ENCODE measurements at regions not wholly inside any gene's neighbourhood (a gene's known extent, or its start where the extent isn't known, plus 50 kb on each side); places are given as distances from the start of the nearest gene placed in this dataset.
"Not testable (repeated sequence)": the region's sequence is repeated elsewhere in the genome, so short reads cannot be mapped to it uniquely, and the experiment has no call there.

DNA sequence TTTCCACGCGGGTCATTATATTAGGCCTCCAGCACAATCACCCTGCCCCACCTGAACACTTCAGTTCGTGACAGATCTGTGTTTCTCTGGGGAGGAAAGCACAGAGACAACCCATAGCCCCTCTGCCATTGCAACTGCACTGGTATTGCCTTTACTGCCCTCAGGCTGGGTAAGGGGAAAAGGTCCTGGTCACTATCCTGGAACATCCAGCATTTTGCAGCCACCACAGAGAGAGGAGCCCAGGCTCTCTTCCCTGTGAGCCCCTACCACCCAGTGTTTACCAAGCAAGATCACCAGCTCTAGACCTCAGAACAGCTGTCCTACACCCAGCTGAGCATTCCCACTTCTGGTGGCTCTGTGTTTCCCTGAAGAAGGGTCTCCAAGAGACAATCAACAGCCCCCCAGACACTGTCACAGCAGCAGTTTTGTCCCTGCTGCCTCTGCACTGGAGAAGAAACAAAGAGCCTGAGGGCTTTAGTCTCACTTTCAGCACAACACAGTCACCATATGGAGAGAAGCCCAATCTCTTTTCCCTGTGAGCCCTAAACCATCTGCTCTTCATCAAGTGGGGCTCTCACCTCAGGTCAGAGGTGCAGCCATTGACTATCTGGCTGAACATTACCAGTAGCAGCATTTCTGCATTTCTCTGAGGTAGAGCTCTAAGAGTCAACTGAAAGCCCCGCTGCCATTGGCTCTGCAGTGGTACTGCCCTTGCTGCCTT lies 655.2 kb upstream of the FAM174A start:
- DNase-seq = no peak

DNA sequence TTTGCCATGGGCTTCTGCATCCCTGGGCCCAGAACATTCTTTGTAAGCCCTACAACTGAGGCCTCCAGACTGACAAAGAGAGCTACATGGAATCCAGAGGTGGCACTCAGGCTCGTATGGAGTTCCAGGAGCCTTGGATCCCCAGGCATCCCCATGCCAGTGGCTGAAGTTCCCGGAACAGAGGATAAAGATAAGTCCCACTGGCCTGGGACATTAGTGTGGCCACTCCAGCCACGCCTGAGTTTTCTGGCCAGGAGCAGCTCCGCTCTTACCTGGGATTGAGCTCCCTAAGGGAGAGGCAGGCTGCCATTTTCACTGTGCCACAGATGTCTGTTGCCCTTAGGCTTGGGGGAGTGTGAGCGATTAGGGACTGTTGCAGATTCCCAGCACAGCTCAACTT lies 656.3 kb upstream of the FAM174A start:
- DNase-seq = no peak

DNA sequence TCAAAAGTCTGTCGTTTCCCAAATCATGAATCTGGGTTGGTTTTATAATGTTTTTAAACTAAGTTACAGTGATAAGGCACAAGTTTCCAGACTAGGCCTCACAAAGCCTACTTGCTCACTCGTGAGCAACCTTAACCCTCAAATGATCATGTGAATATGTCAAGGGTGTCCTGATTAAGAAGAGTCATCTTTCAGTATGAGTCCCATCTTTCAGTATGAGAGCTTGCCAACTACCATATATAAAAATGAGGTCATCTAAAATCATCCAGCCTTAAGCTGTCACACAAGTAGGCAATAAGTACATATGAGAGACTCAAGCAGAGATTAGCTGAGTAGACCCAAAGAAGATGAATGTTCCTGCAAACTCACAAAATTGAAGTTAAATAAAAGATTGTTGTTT lies 668.4 kb upstream of the FAM174A start:
- DNase-seq = no peak

DNA sequence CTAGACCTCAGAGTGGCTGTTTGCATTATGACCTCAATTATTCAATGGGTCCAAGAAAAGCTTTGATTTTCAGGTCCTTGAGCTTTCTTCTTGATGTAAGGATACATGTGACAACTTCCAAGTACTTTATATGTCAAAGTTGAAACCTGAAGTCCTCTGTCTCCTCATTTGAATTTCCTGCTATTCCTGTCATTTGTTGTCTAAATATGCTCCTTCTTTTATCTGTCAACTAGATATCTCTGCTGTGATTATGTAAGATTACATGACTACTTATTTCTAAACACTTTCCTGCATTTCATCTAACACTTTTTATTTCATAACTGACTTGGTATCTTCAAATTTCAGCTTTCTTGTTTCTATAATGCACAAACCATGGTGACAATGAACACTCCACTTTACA lies 670.0 kb upstream of the FAM174A start:
- DNase-seq = no peak

DNA sequence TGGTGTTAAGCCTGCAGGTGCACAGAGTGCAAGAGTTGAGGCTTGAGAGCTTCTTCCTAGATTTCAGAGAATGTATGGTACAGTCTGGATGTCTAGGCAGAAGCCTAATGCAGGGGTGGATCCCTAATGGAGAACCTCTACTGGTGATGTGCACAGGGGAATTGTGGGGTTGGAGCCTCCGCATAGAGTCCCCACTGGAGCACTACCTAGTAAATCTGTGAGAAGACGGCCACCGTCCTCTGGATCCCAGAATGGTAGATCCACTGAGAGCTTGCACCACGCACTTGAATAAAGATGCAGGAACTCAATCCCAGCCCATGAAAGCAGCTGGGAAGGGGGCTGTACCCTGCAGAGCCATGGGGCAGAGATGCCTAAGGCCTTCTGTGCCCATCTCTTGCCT lies 699.4 kb upstream of the FAM174A start:
- DNase-seq = no peak

DNA sequence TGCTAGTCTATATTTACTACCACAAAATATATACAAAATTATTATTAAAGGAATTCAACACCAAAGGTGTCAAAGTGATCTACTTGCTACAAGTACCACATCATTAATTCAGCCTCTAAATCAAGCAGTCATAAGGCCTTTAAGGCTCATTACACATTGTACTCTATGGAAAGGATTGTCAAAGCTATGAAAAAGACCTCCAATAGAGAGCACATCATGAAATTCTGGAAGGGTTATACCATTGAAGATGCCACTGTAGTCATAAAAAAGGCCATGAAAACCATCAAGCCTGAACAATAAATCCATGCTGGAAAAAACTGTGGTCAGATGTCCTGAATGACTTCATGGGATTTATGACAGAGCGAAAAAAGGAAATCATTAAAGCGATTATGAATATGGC lies 708.0 kb upstream of the FAM174A start:
- DNase-seq = no peak

DNA sequence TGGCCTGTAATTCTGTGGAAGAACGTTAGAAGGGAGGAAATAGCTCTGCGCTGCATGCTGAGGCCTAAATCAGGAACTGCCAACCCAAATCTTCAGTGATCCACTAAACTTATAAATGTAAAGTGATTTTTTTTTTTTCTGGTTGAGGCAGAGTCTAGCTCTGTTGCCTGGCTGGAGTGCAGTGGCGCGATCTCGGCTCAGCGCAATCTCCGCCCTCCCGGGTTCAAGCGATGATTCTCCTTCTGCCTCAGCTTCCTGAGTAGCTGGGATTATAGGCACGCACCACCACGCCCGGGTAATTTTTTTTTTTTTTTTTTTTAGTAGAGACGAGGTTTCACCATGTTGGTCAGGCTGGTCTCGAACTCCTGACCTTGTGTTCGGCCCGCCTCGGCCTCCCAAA lies 717.4 kb upstream of the FAM174A start:
- no peak for DNase-seq

DNA sequence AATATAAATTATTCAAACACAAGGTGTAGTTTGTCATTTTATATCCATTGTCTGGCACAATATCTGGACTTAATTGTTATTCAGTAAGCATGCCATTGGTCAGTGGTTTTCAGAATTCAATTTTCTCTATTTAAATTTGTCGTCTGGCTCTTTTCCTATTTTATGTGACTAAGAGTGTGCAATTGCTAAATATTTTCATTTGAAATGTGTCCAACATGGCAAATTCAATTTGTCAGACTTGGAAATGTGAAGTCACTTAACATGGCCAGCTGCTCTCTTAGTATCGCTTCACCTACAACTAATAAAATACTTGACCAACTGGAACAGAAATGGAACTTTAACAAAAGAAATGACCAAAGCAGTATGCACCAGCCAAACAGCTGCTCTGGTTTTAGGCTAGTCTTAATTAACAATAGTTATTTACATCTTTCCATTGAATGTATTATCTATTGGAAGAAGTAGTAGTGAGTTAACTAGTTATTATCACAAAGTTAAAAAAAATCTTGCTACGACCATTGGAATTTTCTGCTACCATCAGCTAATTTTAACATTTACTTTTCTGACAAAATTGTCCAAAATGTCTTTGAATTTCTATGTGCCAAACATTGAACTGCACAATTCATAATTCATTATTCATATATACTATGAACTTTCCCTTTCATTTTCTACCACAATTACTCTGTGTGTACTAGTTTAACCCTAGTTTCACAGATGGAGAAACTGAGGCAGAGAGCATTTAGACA lies 720.7 kb upstream of the FAM174A start:
- no peak for DNase-seq

DNA sequence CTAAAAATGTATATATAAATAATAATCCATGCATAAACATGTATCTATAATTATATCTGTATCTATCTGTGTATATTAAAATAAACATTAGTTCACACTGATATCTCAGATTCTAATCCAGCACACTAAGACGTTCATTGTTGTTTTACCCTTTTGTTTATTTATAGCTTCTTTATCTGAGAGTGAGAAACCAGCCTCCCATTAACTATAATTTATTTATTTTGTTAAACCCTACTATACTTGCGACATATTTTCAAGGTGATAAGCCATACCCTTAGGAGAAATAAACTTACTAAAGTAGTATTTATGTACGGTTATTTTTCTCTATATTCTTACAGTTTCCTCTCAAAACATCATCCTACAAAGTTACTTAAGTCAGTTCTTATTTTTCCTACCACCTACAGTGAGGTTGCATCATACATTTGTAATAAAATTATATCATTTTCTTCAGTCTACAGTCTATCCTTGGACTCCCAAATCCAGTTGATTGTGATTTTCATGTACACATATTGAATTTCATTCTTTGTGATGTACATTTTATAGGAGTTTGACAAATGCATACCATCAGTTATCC lies 726.4 kb upstream of the FAM174A start:
- DNase-seq = no peak

DNA sequence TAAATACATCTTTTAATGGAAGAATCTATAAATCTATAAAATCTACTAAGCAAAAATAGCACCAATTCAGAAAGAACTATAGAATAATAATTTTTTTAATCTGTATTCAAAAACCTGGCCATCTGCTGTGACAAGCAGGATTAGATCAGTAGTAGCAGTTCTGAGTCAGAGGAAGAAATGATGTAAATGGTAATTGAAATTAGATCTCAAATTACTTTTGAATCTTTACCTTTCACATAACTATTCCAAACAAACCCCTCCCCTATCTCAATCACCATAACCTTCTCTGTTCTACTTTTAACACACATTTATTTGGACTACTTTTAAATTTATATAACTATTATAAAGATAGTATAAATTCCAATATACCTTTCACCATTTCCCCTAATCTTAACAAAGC lies 727.8 kb upstream of the FAM174A start:
- DNase-seq = no peak

DNA sequence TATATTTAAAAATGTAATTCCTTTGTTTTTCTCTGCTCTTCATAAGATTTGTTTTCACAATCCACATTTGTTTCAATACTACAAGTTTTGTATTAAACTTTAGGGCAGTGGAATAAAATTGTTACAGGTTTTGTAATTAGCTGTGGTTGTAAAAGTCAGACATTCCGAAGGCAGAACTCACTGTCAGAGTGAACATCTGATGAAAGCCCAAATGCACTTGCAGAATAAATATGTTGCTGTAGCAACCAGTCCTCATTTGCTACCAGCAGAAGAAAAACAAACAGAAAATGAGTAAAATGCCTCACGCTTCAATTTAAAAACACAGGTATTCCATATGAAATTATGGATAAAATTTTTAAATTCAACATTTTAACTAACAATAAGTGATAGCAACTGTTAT lies 740.1 kb upstream of the FAM174A start:
- DNase-seq = no peak

DNA sequence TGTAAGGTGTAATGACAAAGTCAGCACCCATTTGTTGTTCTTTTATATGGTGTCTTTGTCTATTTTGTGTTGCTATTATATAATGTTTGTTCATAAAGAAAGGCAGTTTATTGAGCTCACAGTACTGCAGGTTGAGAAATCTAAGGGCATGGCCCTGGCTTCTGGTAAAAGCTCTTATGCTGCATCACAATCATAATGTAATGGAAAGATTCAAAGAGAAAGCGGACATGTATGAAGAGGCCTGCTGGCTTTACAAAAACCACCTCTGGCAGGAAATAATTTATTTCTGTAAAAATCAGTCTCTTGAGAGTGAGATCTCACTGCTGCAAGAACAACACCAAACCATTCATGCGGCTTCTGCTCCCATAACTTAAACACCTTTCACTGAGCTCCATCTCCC lies 746.7 kb upstream of the FAM174A start:
- no peak for DNase-seq

DNA sequence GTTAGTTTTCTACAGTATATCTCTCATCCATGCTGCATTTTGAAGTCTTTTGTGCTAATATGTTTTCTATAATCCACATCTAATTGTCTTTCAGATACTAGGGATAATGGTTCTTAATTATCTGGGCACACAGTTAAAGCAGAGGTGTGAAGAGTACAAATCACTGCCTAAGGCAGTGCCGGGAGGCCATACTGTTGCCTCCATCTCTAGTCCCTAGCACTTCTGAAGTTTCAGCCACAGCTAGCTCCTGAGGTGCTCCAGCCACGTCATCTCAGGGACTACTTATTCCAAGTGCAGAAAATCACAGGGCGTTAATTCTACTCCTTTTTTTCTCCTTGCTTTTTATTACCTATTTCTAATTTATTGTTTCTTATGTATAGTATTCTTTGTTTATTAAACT lies 760.0 kb upstream of the FAM174A start:
- DNase-seq = no peak

DNA sequence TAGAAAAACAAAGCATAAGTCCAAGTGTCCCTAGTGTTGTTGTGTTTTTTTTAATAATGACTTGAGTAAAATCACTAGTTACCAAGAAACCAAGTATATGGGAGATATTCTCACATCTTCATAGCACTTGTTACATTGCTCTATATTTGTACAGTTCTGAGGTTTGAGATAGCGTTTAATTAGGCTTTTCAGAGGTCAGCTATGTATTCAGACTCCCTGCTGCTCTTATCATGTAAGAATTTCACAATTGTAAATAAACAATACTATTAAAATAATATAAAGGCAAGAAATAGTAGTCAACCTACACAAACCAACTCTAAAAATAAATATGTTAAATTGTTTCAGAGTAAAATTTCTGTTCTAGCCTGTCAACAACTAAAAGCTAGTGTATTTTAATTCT lies 761.9 kb upstream of the FAM174A start:
- DNase-seq = no peak

DNA sequence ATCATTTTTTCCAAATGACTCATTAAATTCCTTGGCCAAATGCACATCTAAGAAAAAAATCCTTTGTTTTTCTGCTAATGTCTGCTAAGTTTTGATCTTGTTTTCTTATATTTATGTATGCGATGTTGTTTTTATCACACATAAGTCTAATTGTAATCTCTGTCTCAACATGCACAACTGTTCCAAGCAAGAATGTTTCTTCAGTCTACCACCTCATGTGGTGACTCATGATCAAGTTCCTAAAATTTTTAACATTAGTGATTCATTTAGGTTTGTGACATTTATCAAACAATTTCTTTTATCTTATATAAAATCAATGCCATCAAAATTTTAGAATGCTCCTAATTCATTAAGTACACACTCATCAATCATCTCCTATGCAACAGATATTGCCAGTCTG lies 763.9 kb upstream of the FAM174A start:
- no peak for DNase-seq

DNA sequence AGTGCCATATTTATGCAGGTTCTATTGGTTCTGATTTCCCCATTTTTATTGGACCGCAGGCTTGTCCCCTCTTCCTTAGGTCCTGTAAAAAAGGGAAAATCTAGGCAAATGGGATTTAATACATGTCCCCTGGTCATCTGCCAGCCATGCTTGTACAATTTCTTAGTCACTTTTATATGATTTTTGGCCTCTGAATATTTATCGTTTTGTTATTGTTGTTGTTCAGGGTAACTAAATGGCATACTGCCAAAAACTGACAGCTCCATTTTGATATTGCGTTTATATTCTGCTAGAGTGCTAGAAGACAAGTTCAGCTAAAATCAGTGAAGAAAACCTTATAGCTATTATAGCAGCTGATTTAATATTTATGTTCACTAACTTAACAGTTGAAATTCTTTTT lies 770.2 kb upstream of the FAM174A start:
- DNase-seq = no peak

DNA sequence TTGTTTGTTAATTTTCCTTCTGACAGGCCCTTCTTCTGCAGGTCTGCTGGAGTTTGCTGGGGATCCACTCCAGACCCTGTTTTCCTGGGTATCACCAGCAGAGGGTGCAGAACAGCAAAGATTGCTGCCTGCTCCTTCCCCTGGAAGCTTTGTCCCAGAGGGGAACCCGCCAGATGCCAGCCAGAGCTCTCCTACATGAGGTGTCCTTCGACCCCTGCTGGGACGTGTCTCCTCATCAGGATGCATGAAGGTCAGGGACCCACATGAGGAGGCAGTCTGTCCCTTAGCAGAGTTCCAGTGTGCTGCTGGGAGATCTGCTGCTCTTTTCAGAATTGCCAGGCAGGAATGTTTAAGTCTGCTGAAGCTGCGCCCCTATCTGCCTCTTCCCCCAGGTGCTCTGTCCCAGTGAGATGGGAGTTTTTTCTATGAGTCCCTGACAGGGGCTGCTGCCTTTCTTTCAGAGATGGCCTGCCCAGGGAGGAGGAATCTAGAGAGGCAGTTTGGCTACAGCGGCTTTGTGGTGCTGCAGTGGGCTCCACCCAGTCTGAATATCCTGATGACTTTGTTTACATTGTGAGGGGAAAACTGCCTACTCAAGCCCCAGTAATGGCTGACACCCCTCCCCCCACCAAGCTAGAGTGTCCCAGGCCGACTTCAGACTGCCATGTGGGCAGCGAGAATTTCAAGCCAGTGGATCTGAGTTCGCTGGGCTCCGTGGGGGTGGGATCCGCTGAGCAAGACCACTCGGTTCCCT lies 772.0 kb upstream of the FAM174A start:
- no peak for DNase-seq

DNA sequence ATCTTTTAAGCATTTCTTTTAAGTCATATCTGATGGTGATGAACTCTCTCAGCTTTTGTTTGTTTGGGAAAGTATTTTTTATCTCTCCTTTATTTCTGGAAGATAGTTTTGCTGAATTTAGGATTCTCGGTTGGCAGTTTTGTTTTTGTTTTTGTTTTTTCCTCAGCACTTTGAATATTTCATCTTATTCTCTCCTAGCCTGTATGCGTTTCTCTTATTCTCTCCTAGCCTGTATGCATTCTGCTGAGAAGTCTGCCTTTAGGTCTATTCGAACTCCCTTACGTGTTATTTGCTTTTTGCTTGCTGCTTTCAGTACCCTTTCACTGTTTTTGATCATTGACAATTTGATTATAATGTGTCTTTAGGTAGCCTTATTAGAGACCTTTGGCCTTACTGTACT lies 787.8 kb upstream of the FAM174A start:
- no peak for DNase-seq

DNA sequence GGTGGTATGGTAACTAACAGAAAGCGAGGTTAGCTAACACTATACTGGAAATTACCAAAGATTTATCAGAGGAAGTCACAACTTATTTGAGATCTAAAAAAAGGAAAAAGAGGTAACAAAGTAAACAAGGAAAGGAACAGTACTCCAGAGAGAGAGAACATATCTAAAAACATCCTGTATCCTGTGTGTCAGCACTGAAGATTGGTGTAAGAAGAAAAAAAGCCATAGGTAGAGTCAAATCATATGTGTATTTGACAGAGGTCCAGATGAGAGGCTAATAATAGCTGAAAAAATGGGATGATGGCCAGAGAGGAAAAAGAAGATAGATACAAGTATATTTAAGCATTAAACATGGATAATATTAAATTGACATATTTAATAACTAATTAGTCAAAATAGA lies 802.0 kb upstream of the FAM174A start:
- DNase-seq = not testable (repeated sequence)

DNA sequence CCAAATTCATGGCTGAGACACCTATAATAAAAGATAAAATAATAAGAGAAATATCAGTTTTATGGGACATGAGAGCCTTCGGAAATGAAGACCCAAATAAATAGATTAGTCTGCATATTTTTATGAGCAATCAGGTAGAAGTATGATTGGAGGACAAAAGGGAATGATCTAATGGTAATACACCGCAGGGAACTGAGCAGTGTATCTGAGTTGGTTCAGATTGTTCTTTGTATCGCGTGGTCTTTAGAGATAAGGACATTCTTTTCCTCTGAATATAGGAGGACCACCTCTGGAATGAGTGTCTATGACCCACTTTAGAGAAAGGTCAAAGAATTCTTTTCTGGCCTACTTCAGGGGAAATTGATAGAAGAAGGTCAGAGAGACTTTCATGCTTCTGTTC lies 801.8 kb upstream of the CHD1 start:
- DNase-seq = not testable (repeated sequence)

DNA sequence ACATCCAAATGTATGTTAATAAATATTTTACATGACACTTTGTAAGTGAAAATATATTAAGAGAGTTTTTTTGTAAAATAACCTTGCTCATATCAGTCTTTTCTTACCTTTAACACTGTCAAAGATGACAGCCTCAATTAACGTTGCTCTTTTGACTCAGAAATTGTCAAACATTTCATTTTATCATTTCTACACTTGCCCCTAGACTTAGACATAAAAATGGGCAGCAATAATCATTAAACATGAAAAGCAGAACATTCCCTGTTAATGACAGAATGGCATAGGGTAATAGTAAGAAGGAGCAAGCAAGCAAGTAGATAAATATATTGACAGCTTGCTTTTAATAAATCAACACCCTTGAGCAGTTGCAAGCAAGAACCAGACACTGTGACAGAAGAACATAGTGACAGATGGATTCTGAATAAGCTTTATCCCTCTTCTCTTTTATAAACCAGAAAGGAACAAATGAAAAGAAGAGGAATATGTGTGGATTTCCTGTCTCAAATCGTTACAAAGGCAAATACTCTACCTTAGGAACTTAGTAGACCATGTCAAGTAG lies 796.0 kb upstream of the CHD1 start:
- no peak for DNase-seq

DNA sequence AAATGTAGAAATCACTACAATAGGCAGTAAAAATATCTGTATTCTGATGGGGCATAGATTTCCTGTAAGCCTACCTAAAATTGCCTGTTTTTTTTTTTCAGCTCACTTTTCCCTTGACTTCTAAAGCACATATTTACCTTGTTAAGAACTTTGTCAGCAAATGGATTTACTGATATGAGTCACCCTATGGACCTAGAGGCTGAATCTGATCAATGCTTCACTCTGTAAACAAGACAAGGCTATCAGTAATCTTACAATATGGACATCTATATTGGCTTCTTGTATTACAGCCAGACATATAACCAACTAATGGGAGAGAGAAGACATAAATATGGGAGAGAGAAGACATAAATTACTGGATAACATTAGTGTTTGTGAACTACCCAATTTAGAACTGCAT lies 792.7 kb upstream of the CHD1 start:
- no peak for DNase-seq

DNA sequence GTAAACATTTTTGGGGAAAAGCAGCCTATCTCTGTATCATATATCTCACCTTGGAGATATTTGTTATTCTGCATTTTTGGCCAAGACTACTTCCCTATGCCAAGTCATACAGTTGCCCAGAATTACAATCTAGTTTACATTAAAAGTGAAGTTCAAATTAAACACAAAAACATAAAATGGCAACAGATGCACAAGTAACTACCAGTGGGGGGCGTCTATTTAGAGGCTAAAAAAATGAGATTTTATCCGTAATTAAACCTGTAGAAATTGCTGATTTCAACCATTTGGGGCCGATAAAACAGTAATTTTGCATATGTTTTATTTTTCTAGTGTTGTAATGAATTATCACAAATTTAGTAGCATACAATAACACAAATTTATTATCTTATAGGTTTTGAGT lies 787.1 kb upstream of the CHD1 start:
- no peak for DNase-seq

DNA sequence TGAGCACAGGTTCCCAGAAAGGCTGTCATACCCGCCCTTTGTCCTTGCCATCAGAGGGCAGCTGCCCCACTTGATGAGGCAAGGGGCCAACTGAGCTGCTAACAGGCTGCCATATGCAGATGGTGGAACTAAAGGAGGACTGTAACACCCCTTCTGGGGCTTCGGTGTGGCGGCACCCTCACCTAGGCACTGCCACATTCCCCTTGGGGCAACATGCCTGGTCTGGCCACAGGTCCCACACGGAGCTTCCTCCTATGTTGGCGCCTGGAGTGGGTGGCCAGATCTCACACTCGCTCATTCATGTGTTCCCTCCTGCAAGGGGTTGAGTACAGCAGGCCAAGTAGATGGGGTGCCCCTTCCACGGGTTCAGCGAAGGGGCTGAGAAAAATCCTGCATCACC lies 777.4 kb upstream of the CHD1 start:
- no peak for DNase-seq

All from MV-4-11 (cell line).